Motor neuron (in vitro differentiated cells): ENCODE measurements at regions not wholly inside any gene's neighbourhood (a gene's known extent, or its start where the extent isn't known, plus 50 kb on each side); places are given as distances from the start of the nearest gene placed in this dataset.

Experiments
- ATAC-seq, 8 experiments: fragments of 200-7000 bp; cut with Tn5 transposase; replicated peaks in 6 of 8; 2 replicates each; pipeline ENCODE4 v1.8.0; 2021; ENCODE audit warnings: mild to moderate bottlenecking in 8 of 8, moderate library complexity in 8 of 8
- H3K27ac ChIP-seq, 2 donors: fragments of 250-450 bp; sonication (Bioruptor Pico); 2 replicates each; pipeline ENCODE4 v1.9.0; 2021; ENCODE audit warnings: antibody characterized with exemption in 2 of 2, mild to moderate bottlenecking in 2 of 2, moderate library complexity in 1 of 2
- H3K4me1 ChIP-seq, 2 donors: fragments of 250-450 bp; sonication (Bioruptor Pico); replicated peaks in 1 of 2; 2 replicates each; pipeline ENCODE4 v1.6.1; 2021; ENCODE audit warnings: antibody characterized with exemption in 2 of 2, mild to moderate bottlenecking in 2 of 2, moderate library complexity in 1 of 2
- H3K4me3 ChIP-seq, 5 donors: fragments of 250-450 bp; sonication (Bioruptor Pico); 2 replicates each; pipeline ENCODE4 v1.9.0; 2021; ENCODE audit warnings: antibody characterized with exemption in 5 of 5, mild to moderate bottlenecking in 5 of 5, moderate library complexity in 4 of 5
- WGBS, 10 experiments: fragments of 450-650 bp; shearing (Covaris generic); methylation state at CpG; one replicate each; pipeline ENCODE4 v1.0.0; 2022; 5-methylcytosine and 5-hydroxymethylcytosine counted together
- in situ Hi-C, 9 experiments: fragments of 400-800 bp; cut with MboI; loops; one replicate each; pipeline ENCODE4 v1.15.0; 2021; ENCODE audit warnings: low sequenced_read_pairs in 9 of 9, low pct_unique_long_range_greater_than_20kb in 2 of 9; ENCODE audit not compliant: unreplicated experiment in 9 of 9

DNA sequence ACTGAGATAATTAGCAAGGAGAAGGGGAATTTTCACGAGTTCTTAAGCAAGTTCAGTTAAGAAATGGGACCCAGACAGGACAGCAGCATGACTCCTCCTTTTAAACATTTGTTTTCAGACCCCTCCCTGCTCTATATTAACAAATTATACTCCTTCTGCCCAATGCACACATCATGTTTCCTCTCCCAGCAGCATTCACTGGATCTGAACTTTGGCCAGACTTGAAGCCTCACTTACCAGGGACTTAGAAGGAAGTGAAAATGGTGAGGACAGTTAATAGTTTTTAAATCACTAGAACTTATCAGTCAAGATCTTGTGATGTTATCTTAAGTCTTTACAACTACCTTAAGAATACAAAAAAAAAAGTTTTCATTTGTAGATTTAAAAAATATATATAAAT is 1174.7 kb upstream of the MAP3K7 start:
- H3K27ac ChIP-seq = no peak overlapping the region
- WGBS, 10 experiments = 0 to 100% (median 51%) methylated on average over 1 of the region's 1 CpG; no CpG with 5 or more reads in 2 of the 10 experiments
- no peak overlapping the region for H3K4me3 ChIP-seq
- no peaks in the 10 kb centered on the region for H3K4me1 ChIP-seq
- in situ Hi-C loops = no loop called here
- ATAC-seq = no peak

DNA sequence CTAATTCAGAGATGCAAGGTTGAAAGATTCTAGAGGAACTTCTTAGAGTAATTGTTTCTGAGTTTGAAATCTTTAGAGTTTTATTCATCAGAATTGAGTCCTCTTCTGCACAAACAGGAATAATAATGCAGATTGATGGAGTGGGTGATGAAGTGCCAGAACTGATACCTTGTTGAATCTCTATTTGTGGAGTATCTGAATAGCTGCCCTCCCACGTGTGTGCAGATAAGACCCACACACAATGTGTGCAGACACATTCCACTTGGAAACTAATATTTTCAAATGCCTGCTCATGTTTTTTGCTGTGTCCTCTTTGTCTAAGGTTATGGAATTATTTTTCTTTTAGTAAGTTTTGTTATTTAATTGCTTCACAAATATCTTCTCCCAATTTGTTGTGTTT is 1167.8 kb upstream of the MAP3K7 start:
- H3K4me1 ChIP-seq = peaks cover 0 to 3% of the 10 kb centered on the region in 2 donors
- ATAC-seq = no peak
- WGBS, 10 experiments = 0 to 100% (median 0%) methylated on average over 1 of the region's 1 CpG; no CpG with 5 or more reads in 5 of the 10 experiments
- in situ Hi-C loops = no loop called here
- H3K4me3 ChIP-seq = no peak overlapping the region
- H3K27ac ChIP-seq = no peak overlapping the region

DNA sequence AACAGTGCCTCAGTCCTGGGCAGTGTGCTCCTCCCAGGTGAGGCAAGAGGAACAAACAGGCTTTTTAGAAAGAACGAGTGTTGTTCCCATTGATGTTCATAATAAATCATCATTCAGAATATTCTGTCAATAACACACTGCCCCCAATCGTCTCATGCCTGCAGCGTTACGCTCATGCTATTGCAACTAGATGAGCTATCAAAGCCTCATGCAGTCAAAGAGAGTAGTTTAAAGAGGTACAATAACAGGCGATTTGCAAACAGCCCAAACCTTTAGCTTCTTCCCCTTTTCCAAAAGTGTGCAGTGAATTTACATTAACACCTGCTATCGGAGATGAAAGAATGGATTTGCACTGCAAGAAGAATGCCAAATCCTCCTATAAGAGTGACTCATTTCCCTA is 1164.7 kb upstream of the MAP3K7 start:
- no peak overlapping the region for H3K27ac ChIP-seq
- in situ Hi-C loops = no loop called here

DNA sequence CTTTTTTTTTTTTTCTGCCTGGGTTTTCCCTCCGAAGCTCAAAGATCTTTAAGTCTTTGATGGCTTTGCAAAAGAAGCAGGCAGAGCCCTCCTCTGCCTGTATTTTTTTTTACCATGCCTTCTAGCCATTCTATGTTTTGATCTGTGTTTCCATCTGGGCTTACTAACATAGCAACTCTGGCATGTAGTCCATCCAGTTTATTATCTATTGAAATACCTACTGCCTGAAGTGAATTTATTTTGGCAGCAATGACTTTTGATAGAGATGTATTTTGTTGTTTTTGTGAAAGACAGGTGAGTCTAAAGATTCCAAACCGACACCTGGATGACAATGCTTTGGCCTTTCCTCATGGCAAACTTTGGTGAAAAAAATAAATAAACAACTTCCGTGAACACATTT is 1157.7 kb upstream of the MAP3K7 start:
- WGBS, 10 experiments = 0 to 100% (median 76%) methylated on average over 1 to 3 of the region's 3 CpGs
- Histone ChIP-seq H3K4me1 (peaks cover 0 to 11% of the 10 kb centered on the region in 2 donors), H3K4me3 (no peak overlapping the region), H3K27ac (no peak overlapping the region)
- in situ Hi-C loops = no loop called here
- ATAC-seq = no peak

More for the DNA sequence above, 1164.7 kb upstream of the MAP3K7 start:
- ATAC-seq = no peak
- 0 to 100% (median 87%) methylated on average over 1 to 6 of the region's 6 CpGs for WGBS, 10 experiments
- no peak overlapping the region for H3K4me3 ChIP-seq
- H3K4me1 ChIP-seq = peaks cover 0 to 3% of the 10 kb centered on the region in 2 donors

DNA sequence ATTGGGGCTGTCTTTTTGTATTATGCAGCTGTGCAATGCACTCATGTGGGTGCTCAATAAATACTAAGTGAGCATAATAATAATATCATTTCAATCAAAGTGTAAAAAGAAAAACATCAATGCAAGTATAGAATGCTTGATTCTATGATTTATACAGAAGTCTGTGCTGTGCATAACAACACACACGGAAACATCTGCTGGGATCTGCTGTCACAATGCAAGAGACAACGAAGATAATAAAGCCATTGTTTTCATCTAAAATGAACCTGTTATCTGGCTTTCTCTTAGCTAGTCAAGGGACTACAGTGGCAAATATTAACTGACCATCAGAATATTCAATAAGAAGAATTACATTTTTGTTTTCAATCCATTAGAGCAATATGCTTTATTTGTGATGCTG is 1156.9 kb upstream of the MAP3K7 start:
- Histone ChIP-seq H3K4me3 (no peak overlapping the region), H3K4me1 (peaks cover 0 to 11% of the 10 kb centered on the region in 2 donors), H3K27ac (no peak overlapping the region)
- in situ Hi-C loops = no loop called here
- 0 to 100% (median 33%) methylated on average over 1 to 2 of the region's 2 CpGs; no CpG with 5 or more reads in 3 of the 10 experiments for WGBS, 10 experiments
- ATAC-seq = no peak

DNA sequence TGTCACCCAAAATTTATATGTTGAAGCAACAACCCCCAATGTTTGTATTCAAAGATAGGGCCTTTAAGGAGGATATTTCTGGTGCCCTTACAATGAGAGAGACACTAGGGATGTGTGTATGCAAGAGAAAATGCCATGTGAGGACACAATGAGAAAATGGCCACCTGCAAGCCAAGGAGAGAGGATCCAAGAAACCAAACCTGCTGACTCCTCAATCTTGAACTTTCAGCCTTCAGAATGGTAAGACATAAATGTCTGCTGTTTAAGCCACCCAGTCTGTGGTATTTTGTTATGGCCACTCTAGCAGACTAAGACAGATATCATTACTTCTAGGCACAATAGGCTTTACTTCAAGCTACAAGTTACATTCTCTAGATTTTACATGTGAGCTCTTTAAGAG is 1145.1 kb upstream of the MAP3K7 start:
- ATAC-seq = no peak
- Histone ChIP-seq H3K27ac (no peak overlapping the region), H3K4me3 (no peak overlapping the region), H3K4me1 (no peaks in the 10 kb centered on the region)
- in situ Hi-C loops = no loop called here

DNA sequence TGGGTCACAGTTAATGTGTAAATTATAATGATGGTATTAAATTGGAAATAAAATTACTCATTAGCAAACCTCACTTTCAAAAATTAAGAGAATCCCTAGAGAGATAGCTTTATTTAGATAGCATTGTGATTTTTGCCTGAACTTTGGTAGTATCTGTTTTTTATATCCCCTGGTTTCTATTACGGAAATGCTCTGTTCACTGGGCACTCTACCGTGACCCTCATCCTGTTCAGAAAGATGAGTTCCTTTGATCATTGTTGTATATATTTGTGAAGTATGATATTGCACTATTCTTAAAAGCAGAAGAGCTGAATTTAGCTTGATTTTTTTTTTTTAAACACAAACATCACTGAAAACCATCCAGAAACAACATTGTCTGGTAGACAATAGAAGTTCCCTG is 1143.8 kb upstream of the MAP3K7 start:
- Histone ChIP-seq H3K27ac (no peak overlapping the region), H3K4me1 (no peaks in the 10 kb centered on the region), H3K4me3 (no peak overlapping the region)
- WGBS, 10 experiments = 15 to 100% (median 92%) methylated on average over 2 of the region's 2 CpGs; no CpG with 5 or more reads in 1 of the 10 experiments
- ATAC-seq = no peak
- in situ Hi-C loops = no loop called here

DNA sequence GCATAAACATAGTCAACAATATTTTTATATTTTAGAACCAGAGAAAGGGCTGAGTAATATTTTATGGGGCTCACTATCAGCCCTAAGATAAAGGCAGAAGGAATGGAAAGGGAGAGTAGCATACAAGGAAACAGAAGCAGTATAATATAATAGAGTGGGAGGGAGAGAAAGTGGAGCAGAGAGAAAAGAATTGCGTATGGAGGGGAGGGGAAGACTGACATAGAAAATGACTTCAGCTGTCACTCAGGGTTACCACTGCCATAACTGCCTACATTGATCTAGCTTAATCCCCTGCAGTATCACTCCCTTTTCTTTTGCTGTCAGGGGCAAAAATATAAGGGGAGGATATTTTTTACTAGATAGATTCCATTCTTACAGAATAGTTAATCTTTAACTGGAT is 1133.5 kb upstream of the MAP3K7 start:
- Histone ChIP-seq H3K4me1 (peaks cover 9% of the 10 kb centered on the region in 2 donors), H3K4me3 (no peak overlapping the region), H3K27ac (no peak overlapping the region)
- ATAC-seq = peak in 5 of 8 experiments; percentile 24 to 70 (median 60)
- in situ Hi-C loops = no loop called here
- 0 to 50% (median 29%) methylated on average over 1 of the region's 1 CpG; no CpG with 5 or more reads in 3 of the 10 experiments for whole genome bisulfite sequencing, 10 experiments

DNA sequence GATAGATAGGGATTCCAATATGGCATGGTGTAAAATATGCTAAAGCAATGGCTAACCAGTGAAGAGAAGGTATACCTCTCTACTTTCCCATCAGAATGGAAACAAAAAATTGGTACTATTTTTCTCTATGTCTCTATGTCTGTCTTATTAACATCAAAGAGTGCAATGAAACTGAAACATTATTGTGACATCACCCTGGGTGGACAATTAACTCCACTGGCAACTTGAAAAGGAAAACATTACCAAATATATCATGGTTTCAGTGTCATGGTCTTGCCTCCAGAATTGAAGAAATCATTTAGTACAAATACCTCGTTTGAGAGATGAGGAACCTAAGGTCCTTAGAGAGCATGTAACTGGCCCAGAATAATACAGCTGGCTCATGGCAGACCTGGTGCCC is 1132.5 kb upstream of the MAP3K7 start:
- H3K4me3 ChIP-seq = no peak overlapping the region
- peaks cover 9% of the 10 kb centered on the region in 2 donors for H3K4me1 ChIP-seq
- ATAC-seq = no peak
- no peak overlapping the region for H3K27ac ChIP-seq
- 0 to 75% (median 17%) methylated on average over 1 of the region's 1 CpG; no CpG with 5 or more reads in 3 of the 10 experiments for WGBS, 10 experiments
- in situ Hi-C loops = no loop called here

DNA sequence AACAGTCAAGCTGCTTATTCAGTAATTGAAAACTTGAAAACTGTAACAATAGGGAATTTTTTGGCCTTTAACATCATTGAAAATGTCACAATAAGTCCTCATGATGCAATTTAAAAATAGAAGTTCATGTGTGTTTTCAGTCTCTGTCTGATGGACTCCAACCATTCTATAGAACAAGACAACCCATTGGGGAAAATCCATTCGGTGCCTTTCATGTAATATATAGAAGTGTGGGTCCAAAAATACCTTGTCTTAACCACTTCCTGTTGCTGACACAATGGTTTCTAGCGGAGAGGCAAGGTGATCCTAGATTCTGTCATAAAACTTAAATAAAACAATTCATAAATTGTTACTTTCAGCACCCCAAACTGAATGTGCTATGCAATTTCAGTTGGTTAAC is 1131.3 kb upstream of the MAP3K7 start:
- Histone ChIP-seq H3K4me3 (no peak overlapping the region), H3K27ac (no peak overlapping the region), H3K4me1 (peaks cover 9% of the 10 kb centered on the region in 2 donors)
- in situ Hi-C loops = no loop called here
- ATAC-seq = no peak
- 0 to 100% (median 67%) methylated on average over 1 to 2 of the region's 2 CpGs; no CpG with 5 or more reads in 3 of the 10 experiments for WGBS, 10 experiments

DNA sequence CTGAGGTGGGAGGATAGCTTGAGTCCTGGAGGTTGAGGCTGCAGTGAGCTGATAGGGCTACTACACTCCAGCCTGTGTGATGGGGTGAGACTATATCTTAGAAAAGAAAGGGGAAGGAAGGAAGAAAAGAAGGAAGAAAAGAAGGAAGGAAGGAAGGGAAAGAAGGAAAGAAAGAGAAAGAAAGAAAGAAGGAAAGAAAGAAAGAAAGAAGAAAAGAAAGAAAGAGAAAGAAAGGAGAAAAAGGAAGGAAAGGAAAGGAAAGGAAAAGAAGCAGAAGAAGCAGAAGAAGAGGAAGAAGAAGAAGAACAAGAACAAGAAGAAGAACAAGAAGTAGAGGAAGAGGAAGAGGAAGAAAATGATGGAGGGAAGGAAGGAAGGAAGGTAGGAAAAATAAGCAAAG is 1130.2 kb upstream of the MAP3K7 start:
- Histone ChIP-seq H3K27ac (no peak overlapping the region), H3K4me1 (peaks cover 9% of the 10 kb centered on the region in 2 donors), H3K4me3 (no peak overlapping the region)
- ATAC-seq = no peak
- in situ Hi-C loops = no loop called here

DNA sequence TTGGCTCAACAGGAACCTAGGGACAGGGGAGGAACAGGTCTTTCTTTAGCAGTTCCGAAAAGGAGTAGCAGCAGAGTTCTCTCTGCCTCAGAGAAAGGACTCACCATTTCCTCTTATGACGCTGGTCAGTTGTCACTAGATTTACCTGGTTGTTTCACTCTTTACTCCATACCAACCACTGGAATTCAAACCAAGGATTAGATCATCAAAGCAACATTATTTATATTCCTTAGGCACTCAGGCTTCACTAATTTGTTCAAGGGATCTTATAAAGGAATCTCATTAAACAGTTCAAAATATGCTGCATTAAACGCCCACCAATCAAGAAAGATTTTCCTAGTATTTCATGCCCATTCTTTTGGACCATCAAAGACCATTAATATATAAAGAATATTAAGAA is 1129.5 kb upstream of the MAP3K7 start:
- H3K4me3 ChIP-seq = no peak overlapping the region
- no peak for ATAC-seq
- whole genome bisulfite sequencing, 10 experiments = 0 to 100% (median 72%) methylated on average over 1 to 3 of the region's 3 CpGs
- peaks cover 6 to 9% of the 10 kb centered on the region in 2 donors for H3K4me1 ChIP-seq
- in situ Hi-C loops = no loop called here
- H3K27ac ChIP-seq = no peak overlapping the region

DNA sequence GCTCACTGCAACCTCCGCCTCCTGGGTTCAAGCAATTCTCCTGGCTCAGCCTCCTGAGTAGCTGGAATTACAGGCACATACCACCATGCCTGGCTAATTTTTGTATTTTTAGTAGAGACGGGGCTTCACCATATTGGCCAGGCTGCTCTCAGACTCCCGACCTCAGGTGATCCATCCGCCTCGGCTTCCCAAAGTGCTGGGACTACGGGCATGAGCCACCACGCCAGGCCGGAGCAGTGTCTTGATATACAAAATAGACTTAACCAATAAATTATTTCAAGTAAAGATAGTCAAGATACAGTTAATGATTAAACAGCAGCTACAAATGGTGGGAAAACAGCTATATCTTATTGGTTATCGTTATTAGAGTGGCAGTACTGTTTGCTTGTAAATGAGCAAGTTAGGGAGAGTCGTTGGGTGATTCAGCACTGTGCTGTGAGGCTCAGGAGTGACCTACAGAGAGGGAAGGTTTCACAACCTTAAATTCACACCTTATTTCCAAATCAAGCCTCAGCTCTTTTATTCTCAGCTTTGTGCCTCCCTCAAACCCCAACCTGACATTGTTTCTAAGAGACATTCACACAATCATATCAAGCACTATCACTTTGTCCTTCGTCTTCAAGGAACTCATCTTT is 1128.4 kb upstream of the MAP3K7 start:
- H3K4me1 ChIP-seq = peaks cover 4 to 6% of the 10 kb centered on the region in 2 donors
- H3K27ac ChIP-seq = no peak overlapping the region
- ATAC-seq = no peak
- no peak overlapping the region for H3K4me3 ChIP-seq
- in situ Hi-C loops = no loop called here
- WGBS, 10 experiments = 13 to 100% (median 80%) methylated on average over 1 to 10 of the region's 11 CpGs; no CpG with 5 or more reads in 1 of the 10 experiments

DNA sequence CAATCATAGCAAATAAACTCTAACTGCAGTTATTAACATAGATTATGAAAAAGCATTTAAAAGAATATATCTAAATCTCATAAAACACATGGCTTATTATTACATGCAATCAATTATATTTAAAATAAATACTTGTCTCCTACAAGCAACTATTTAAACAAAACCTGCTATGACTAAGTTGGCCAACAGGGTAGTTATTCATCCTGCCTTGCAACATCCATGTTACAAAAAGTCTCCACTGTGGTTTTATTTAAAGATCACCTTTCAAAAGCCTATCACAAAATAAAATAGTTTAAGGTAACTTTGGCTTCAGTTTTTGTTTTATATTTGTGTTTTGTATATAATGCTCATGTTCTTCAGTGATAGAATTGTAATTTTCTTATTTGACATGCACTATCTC is 1127.0 kb upstream of the MAP3K7 start:
- ATAC-seq = no peak
- in situ Hi-C loops = no loop called here
- Histone ChIP-seq H3K27ac (no peak overlapping the region), H3K4me3 (no peak overlapping the region), H3K4me1 (peaks cover 0 to 6% of the 10 kb centered on the region in 2 donors)
